ENCODE measurements at regions not wholly inside any gene's neighbourhood (a gene's known extent, or its start where the extent isn't known, plus 50 kb on each side); places are given as distances from the start of the nearest gene placed in this dataset.

GRCh38 chr1:219367496-219367895, 193.8 kb downstream of the LYPLAL1 start:
- intact Hi-C loops (cut with DNase I): no loop called here

DNA sequence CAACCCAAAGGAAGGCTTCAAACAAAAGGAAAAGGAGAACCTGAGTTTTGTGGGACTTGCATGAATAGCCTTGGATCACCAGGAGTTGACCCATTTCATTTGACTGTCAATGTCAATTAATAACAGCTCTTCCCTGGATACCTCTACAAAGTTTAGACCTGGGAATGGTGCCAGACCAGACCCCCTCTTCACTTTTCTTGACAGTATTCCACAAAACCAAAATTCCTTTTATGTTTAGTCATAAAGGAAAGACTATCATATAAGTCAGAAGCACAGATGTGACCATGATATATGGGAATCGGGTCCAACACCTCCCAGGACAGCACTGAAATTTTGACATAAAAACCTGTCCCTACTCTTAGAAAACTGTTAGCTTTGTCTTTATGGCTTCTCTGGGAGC, 191.8 kb downstream of the LYPLAL1 start:
- no peak for DNase-seq

More at GRCh38 chr1:219367496-219367895, 193.8 kb downstream of the LYPLAL1 start:
- Histone ChIP-seq H3K36me3 (replicated peaks in 1 of 2) (no peaks in the 10 kb centered on the region), H3K27me3 (no peaks in the 10 kb centered on the region), H3K4me1 (replicated peaks in 1 of 2) (no peaks in the 10 kb centered on the region), H3K27ac (no peak overlapping the region), H3K9me3 (replicated peaks in 1 of 3) (no peaks in the 10 kb centered on the region), H3K4me3 (no peak overlapping the region)
- WGBS, 4 donors: 90 to 98% (median 96%) methylated on average over 3 of the region's 3 CpGs
- DNase-seq: no peak
- TF ChIP-seq POLR2A (IDR thresholded peaks at IDR 0.05): no peak
- no peak for TF ChIP-seq CTCF (IDR thresholded peaks at IDR 0.05)

GRCh38 chr1:219362702-219363101, 189.0 kb downstream of the LYPLAL1 start:
- no peaks in the 10 kb centered on the region for H3K27me3 ChIP-seq
- no peaks in the 10 kb centered on the region for H3K4me1 ChIP-seq (replicated peaks in 1 of 2)
- TF ChIP-seq POLR2A (IDR thresholded peaks at IDR 0.05) (no peak), CTCF (IDR thresholded peaks at IDR 0.05) (no peak)
- no peak overlapping the region for H3K4me3 ChIP-seq
- intact Hi-C loops (cut with DNase I): no loop called here
- WGBS, 4 donors: 69 to 84% (median 75%) methylated on average over 3 of the region's 3 CpGs
- no peak overlapping the region for H3K27ac ChIP-seq
- no peak for DNase-seq
- H3K36me3 ChIP-seq (replicated peaks in 1 of 2): no peaks in the 10 kb centered on the region
- no peaks in the 10 kb centered on the region for H3K9me3 ChIP-seq (replicated peaks in 1 of 3)

More for the DNA sequence above, 191.8 kb downstream of the LYPLAL1 start:
- 95 to 100% (median 100%) methylated on average over 1 of the region's 1 CpG for WGBS, 4 donors
- Histone ChIP-seq H3K4me1 (replicated peaks in 1 of 2) (no peaks in the 10 kb centered on the region), H3K27me3 (no peaks in the 10 kb centered on the region), H3K4me3 (no peak overlapping the region), H3K36me3 (replicated peaks in 1 of 2) (no peaks in the 10 kb centered on the region), H3K27ac (no peak overlapping the region), H3K9me3 (replicated peaks in 1 of 3) (no peaks in the 10 kb centered on the region)
- intact Hi-C loops (cut with DNase I): no loop called here
- TF ChIP-seq POLR2A (IDR thresholded peaks at IDR 0.05) (no peak), CTCF (IDR thresholded peaks at IDR 0.05) (no peak)

- no peaks in the 10 kb centered on the region for H3K4me1 ChIP-seq (replicated peaks in 1 of 2)
- TF ChIP-seq CTCF (IDR thresholded peaks at IDR 0.05) (no peak), POLR2A (IDR thresholded peaks at IDR 0.05) (no peak)
- DNase-seq: no peak
- intact Hi-C loops (cut with DNase I): no loop called here
- H3K4me3 ChIP-seq: no peak overlapping the region
- no peaks in the 10 kb centered on the region for H3K36me3 ChIP-seq (replicated peaks in 1 of 2)
- WGBS, 4 donors: 82 to 94% (median 88%) methylated on average over 2 of the region's 2 CpGs
- H3K9me3 ChIP-seq (replicated peaks in 1 of 3): no peaks in the 10 kb centered on the region
- H3K27ac ChIP-seq: no peak overlapping the region
- H3K27me3 ChIP-seq: no peaks in the 10 kb centered on the region
Measured at GRCh38 chr1:219359126-219359525, 185.4 kb downstream of the LYPLAL1 start.

Measured in adrenal gland (tissue), 9 donors.